ENCODE measurements at regions not wholly inside any gene's neighbourhood (a gene's known extent, or its start where the extent isn't known, plus 50 kb on each side); places are given as distances from the start of the nearest gene placed in this dataset.

DNA sequence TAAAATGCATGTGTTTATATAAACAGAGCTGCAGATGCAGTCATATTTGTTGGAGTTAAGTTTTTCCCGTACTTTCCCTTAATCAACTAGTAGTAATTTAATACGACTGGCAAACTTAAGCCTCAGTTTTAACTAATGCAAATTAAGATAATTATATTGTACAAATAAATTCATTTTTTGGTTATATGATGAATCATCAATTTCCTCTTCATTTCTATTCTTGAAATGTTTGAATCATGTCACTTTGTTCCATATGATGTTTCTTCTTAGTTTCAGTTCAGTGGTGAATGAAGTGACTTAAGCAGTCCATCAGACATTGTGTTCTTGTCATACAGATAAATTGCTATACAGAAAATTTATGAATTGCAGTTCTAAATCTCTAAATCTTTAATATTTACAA, 1361.2 kb upstream of the EPHA6 start:
- TF ChIP-seq, protein P1, sequence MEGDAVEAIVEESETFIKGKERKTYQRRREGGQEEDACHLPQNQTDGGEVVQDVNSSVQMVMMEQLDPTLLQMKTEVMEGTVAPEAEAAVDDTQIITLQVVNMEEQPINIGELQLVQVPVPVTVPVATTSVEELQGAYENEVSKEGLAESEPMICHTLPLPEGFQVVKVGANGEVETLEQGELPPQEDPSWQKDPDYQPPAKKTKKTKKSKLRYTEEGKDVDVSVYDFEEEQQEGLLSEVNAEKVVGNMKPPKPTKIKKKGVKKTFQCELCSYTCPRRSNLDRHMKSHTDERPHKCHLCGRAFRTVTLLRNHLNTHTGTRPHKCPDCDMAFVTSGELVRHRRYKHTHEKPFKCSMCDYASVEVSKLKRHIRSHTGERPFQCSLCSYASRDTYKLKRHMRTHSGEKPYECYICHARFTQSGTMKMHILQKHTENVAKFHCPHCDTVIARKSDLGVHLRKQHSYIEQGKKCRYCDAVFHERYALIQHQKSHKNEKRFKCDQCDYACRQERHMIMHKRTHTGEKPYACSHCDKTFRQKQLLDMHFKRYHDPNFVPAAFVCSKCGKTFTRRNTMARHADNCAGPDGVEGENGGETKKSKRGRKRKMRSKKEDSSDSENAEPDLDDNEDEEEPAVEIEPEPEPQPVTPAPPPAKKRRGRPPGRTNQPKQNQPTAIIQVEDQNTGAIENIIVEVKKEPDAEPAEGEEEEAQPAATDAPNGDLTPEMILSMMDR (IDR thresholded peaks at IDR 0.05; ENCODE audit: low read depth, low read length, poor library complexity, severe bottlenecking), result no peak
- TF ChIP-seq EZH2phosphoT487 (IDR thresholded peaks at IDR 0.05; ENCODE audit: borderline replicate concordance, low read length), result no peak

Measured in DOHH2 (cell line).